PC-9 (cell line): ENCODE measurements at regions not wholly inside any gene's neighbourhood (a gene's known extent, or its start where the extent isn't known, plus 50 kb on each side); places are given as distances from the start of the nearest gene placed in this dataset.

Experiments
- CTCF ChIP-seq: fragments of 200-600 bp; sonication (generic); conservative IDR thresholded peaks from 2 replicates; pipeline ENCODE4 v1.6.1; 2017; ENCODE audit warnings: mixed run types, antibody characterized with exemption, mild to moderate bottlenecking, moderate library complexity
- EZH2 ChIP-seq: fragments of 200-600 bp; sonication (generic); IDR thresholded peaks from 2 replicates; pipeline ENCODE4 v1.8.0; 2017; ENCODE audit warnings: antibody characterized with exemption, low read depth

GRCh38 chr2:85954590-85955458 lies 66.0 kb upstream of the ST3GAL5 start:
- no peak for TF ChIP-seq EZH2
- no peak for TF ChIP-seq CTCF
